ENCODE measurements at regions not wholly inside any gene's neighbourhood (a gene's known extent, or its start where the extent isn't known, plus 50 kb on each side); places are given as distances from the start of the nearest gene placed in this dataset.

- TF ChIP-seq CTCF (conservative IDR thresholded peaks at IDR 0.05; ENCODE audit: low read length) (no peak), EZH2phosphoT487 (IDR thresholded peaks at IDR 0.05; ENCODE audit: borderline replicate concordance) (no peak)
Measured at GRCh38 chr3:27535809-27536392, 51.7 kb upstream of the SLC4A7 start.
